WI38 (cell line): ENCODE measurements at regions not wholly inside any gene's neighbourhood (a gene's known extent, or its start where the extent isn't known, plus 50 kb on each side); places are given as distances from the start of the nearest gene placed in this dataset.

Experiments used
- H3K4me3 ChIP-seq: 2 replicates; pipeline ENCODE4 v1.5.1; 2011; ENCODE audit warnings: low read depth, mild to moderate bottlenecking, control low read depth, low read length
- TF ChIP-seq, protein P1 (sequence below): IDR thresholded peaks from 2 replicates; pipeline ENCODE4 v1.5.1; 2012; ENCODE audit warnings: low read depth, mild to moderate bottlenecking, control low read depth, low read length

DNA sequence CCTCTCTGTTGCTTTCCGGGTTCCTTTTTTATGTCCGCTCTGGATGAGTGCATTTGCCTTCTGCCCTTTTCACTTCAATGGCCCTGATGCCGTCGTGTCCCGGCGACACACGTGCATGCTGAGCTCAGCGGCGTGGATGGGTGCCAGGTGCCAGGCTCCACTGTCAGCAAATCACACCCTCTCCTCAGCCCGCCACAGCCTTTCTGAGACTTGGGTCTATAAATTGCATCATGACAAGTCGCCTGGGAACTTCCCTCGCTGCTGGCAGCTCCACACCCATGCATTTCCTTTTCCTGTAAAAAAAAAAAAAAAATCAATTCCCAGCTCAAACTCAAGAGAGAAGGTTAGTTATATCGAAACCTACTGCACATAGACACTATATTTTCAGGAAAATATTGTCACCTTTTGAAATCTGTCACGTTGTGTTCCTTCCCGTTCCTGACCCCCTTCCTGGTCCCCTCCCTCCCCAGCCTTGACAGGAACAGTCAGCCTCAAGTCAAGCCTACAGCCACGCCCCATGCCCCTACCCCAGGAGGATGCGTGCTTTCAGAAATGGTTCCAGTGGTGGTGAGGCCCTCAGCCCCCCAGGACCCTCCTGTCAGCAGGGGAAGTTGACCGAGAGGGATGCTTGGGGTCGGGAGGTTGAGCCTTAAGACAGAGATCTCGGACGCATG is 110.3 kb upstream of the PTCH1 start:
- H3K4me3 ChIP-seq: no peak overlapping the region
- TF ChIP-seq, protein P1, sequence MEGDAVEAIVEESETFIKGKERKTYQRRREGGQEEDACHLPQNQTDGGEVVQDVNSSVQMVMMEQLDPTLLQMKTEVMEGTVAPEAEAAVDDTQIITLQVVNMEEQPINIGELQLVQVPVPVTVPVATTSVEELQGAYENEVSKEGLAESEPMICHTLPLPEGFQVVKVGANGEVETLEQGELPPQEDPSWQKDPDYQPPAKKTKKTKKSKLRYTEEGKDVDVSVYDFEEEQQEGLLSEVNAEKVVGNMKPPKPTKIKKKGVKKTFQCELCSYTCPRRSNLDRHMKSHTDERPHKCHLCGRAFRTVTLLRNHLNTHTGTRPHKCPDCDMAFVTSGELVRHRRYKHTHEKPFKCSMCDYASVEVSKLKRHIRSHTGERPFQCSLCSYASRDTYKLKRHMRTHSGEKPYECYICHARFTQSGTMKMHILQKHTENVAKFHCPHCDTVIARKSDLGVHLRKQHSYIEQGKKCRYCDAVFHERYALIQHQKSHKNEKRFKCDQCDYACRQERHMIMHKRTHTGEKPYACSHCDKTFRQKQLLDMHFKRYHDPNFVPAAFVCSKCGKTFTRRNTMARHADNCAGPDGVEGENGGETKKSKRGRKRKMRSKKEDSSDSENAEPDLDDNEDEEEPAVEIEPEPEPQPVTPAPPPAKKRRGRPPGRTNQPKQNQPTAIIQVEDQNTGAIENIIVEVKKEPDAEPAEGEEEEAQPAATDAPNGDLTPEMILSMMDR: no peak

DNA sequence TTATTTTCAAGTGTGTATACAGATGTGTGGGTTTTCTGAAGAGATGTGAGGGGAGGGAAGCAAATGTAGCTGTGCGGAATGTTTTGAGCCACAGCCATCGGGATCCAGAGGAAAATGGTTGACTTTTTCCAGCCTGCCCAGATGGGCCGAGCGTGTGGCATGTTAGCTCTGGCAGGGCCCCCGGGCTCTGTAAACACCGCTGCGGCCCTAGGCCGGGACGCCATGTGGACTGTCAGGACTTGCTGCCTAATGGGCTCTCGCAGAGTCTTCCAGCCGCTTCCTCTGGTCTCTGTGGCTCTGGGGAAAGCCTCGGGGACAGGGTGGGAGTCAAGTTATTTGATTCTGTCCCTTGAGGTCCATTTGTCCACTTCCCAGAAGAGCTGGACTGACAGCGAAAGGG is 109.6 kb upstream of the PTCH1 start:
- no peak overlapping the region for H3K4me3 ChIP-seq
- TF ChIP-seq, protein P1: no peak

DNA sequence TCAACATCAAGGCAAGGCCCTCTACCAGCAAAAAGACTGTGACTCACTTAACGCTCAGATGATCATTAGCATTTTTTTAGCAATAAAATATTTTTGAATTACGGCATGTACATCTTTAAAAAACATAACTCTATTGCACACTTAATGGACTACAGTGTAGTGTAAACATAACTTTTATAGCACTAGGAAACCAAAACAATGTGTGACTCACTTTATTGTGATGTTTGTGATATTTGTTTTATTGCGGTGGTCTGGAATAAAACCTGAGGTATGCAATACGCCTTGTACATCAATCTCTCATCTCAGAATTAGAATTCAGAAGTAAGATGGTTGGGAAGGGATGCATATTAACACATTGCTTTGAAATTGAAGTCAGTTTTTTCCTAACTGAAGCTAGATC is 106.9 kb upstream of the PTCH1 start:
- TF ChIP-seq, protein P1: no peak
- H3K4me3 ChIP-seq: no peak overlapping the region

DNA sequence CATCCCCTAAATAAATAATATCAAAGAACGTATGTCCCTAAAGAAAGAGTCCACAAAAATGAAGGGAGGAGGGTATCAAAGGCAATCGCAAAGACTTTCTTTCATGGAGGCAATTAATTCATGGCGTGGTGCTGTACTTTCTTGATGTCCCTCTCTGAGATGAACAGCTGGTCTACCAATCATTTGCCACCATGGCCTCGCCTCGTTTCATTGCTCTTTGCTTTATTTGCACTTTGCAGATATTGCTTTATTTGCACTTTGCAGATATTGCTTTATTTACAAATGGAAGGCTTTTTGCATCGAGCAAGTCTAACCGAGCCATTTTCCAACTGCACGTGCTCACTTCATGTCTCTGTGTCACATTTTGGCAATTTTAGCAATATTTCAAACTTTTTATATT is 104.0 kb upstream of the PTCH1 start:
- no peak overlapping the region for H3K4me3 ChIP-seq
- TF ChIP-seq, protein P1: no peak

DNA sequence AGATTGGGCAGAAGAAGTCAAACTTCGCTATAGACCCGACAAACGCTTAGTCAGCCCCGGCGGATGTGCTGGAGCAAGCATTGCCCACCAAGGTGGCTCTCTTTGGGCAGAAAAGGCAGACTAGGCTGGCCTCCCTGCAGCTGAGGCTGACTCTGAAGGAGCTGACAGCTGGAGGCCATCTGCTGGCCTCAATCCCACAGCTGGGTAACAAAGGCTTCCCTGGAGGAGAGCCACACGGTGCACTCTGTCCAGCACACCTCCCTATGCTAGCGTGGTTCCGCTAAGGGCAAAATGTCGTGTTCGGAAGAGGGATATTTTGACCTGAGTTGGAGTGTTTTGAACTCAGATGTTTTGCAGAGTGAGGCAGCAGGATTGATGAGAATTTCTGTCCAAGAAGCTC is 103.5 kb upstream of the PTCH1 start:
- H3K4me3 ChIP-seq: no peak overlapping the region
- TF ChIP-seq, protein P1: no peak

DNA sequence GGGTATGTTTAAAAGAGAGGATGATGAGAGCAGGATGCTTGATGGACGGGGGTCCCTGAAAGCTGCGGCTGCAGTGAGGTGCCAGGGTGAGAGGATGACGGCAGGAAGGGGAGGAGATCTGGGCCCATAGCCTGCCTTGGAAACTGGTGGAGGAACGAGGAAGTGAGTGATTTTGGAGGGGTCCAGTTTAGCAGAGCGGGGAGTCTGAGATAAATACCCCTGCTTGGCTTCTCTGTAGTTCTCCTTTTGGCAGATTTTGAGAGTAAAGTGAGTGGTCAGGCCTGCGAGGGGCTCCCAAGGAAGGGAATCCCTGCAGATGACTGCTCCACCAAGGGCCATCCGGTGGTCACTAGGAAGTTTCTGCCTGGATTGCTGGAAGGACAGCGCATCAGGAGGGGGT is 98.5 kb upstream of the PTCH1 start:
- TF ChIP-seq, protein P1: no peak
- no peak overlapping the region for H3K4me3 ChIP-seq

DNA sequence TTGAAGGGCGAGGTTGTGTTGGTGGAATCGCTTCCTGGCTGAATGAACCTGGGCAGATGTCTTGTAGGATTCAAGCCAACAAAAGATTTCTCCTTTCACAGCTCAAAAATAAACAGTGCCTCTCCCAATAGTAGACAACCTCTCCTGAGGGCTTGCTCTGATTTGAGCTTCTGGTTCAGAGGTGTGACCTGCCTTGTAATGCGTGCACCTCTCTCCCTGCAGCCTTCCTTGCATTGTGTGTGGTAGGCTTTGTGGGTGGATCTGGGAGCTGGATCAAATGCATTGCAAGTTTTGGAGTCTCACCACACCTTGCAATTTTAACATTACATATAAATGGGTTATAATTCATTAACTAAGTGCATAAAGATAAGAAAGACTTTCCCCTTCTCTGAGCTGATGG is 96.9 kb upstream of the PTCH1 start:
- no peak overlapping the region for H3K4me3 ChIP-seq
- TF ChIP-seq, protein P1: no peak
